ENCODE measurements at regions not wholly inside any gene's neighbourhood (a gene's known extent, or its start where the extent isn't known, plus 50 kb on each side); places are given as distances from the start of the nearest gene placed in this dataset.

DNA sequence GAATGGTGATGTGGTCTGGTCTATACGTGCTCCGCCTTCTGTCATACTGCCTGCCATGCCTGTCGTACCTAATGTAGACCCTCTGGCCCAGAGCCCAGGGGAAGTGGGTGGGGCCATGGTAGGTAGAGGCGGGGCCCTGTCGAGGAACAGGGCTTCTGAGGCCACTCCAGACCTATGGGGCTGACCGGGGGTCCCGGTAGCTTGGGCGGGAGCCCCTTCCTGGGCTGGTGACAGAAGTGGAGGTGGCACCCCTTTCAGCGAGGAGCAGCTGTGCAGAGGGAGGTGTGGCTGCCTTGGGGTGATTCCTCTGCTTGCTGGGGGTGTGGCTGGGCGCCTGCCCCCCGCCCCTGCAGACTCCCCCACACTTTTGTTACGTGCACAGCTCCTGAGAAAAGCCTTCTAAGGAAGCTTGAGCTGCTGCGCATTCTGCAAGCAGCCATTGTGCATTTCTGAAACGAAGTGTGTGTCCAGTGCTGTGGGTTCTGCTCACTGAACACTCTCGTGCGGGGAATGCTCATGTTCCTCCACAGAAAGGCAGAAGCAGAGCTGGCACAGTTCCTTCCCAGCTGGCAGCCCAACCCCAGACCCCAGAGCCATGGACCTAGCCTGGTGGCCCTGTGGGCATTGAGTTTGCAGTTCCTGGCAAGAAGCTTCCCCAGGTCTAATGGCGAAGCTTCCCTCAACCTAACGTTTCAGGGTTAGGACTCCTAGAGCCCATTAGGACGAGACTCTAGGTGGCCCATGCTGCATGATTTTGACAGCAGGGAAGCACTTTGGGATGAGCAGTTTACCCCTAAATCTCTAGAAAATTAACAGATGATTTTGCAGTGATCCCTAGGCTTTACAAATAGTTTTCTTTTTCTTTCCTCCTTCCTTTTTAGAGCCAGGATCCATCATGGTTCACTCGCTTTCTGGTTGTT lies 72.7 kb upstream of the HGFAC start:
- H2BK5ac ChIP-seq (ENCODE audit: low read depth, low read length, poor library complexity, severe bottlenecking) = no peak overlapping the region
- peak overlapping the region; percentile 84 for H3K9ac ChIP-seq (ENCODE audit: low read length)
- H3K23ac ChIP-seq (ENCODE audit: low read length in 2 of 2) = no peak overlapping the region
- H3K4me2 ChIP-seq (ENCODE audit: low read length, poor library complexity, severe bottlenecking) = peak overlapping the region; percentile 66
- H3K27me3 ChIP-seq (ENCODE audit: control insufficient read depth in 1 of 2, insufficient read depth in 1 of 2, low read length in 2 of 2) = no peaks in the 10 kb centered on the region
- no peak overlapping the region for H2AFZ ChIP-seq (ENCODE audit: low read depth, low read length)
- peak overlapping the region; percentile 30 for H4K91ac ChIP-seq (ENCODE audit: low read length)
- no peaks in the 10 kb centered on the region for H3K9me3 ChIP-seq (ENCODE audit: control insufficient read depth, low read length)
- peak overlapping the region in 1 of 2 experiments; percentile 5 for H3K14ac ChIP-seq (ENCODE audit: low read length in 2 of 2)
- H3K79me1 ChIP-seq (replicated peaks; ENCODE audit: low read length, poor library complexity, severe bottlenecking) = peaks cover 50% of the 10 kb centered on the region
- H3K4me1 ChIP-seq (ENCODE audit: control insufficient read depth, insufficient read depth, low read depth, low read length) = peaks cover 45% of the 10 kb centered on the region
- peak overlapping the region; percentile 45 for H3K27ac ChIP-seq (ENCODE audit: low read length, poor library complexity, severe bottlenecking)
- H3K4ac ChIP-seq (ENCODE audit: low read depth in 1 of 2, low read length in 2 of 2) = peak overlapping the region; percentile 1 to 73
- H3K36me3 ChIP-seq (ENCODE audit: control insufficient read depth in 1 of 2, insufficient read depth in 2 of 2, low read depth in 1 of 2, low read length in 2 of 2) = peaks cover 0 to 22% of the 10 kb centered on the region in 2 experiments
- 86% methylated on average over 20 of the region's 20 CpGs for WGBS
- peak; percentile 18 for DNase-seq
- H2AK5ac ChIP-seq (ENCODE audit: low read length, severe bottlenecking) = peak overlapping the region; percentile 53
- H3K18ac ChIP-seq (ENCODE audit: low read depth in 1 of 2, low read length in 2 of 2) = peak overlapping the region; percentile 64 to 67
- H2BK15ac ChIP-seq (ENCODE audit: low read depth, poor library complexity, severe bottlenecking) = peak overlapping the region; percentile 91
- H2BK12ac ChIP-seq (ENCODE audit: low read length in 2 of 2) = peak overlapping the region; percentile 38 to 43
- H2BK120ac ChIP-seq (ENCODE audit: low read depth, low read length) = no peak overlapping the region
- H3K4me3 ChIP-seq (ENCODE audit: insufficient read depth in 1 of 2, low read depth in 1 of 2, low read length in 2 of 2) = peak overlapping the region in 1 of 2 experiments; percentile 77
- H4K8ac ChIP-seq (ENCODE audit: low read length) = peak overlapping the region; percentile 67

DNA sequence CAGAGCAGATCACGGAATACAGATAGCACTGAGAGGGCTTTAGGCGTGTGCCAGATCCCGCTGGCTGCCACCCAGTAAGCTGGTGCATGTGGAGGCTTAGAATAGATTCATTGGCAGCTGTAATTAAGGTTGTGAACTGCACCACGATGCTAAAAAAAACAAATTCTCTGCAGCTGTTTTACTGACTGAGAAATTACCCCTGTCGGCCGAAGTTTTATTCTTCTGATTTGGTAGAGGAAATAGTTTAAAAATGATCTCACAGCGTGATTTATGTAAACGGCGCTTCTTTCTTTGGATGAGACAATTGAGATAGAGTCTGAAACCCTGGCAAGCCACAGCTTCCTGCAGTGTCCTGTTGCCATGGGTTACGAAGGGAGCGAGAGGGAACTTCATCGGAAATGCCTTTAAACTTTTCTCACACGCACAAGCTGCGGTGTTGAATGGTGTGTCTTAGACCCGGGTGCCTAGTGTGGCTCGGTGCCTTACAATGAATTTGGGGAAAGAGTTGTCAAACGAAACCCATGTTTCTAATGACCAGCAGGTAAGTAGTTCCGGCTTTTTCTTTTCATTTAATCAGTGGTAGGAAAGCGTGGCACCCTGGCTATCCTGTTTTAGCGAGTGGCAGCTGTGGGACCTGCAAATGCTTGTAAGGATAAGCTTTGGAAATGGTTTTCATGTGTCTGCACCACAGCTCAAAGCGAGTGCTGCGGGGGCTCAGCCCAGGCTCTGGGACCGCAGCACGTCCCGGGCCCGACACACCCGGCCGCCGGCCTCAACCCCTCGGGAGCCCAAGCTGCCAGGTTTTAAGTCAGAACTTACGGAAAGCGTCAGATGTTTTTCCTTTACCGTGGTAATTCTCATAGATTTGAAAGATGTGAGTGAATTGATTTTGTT lies 71.7 kb upstream of the HGFAC start:
- peak overlapping the region in 1 of 2 experiments; percentile 77 for H3K4me3 ChIP-seq (ENCODE audit: insufficient read depth in 1 of 2, low read depth in 1 of 2, low read length in 2 of 2)
- H4K8ac ChIP-seq (ENCODE audit: low read length) = peak overlapping the region; percentile 62
- H4K91ac ChIP-seq (ENCODE audit: low read length) = peak overlapping the region; percentile 78
- peak overlapping the region; percentile 45 for H3K27ac ChIP-seq (ENCODE audit: low read length, poor library complexity, severe bottlenecking)
- H3K4me1 ChIP-seq (ENCODE audit: control insufficient read depth, insufficient read depth, low read depth, low read length) = peaks cover 49% of the 10 kb centered on the region
- H3K9me3 ChIP-seq (ENCODE audit: control insufficient read depth, low read length) = no peaks in the 10 kb centered on the region
- WGBS = 21% methylated on average over 30 of the region's 33 CpGs
- H2AFZ ChIP-seq (ENCODE audit: low read depth, low read length) = no peak overlapping the region
- no peak overlapping the region for H2BK5ac ChIP-seq (ENCODE audit: low read depth, low read length, poor library complexity, severe bottlenecking)
- H3K23ac ChIP-seq (ENCODE audit: low read length in 2 of 2) = no peak overlapping the region
- no peak overlapping the region for H3K14ac ChIP-seq (ENCODE audit: low read length in 2 of 2)
- H3K18ac ChIP-seq (ENCODE audit: low read depth in 1 of 2, low read length in 2 of 2) = peak overlapping the region; percentile 28 to 54
- peak overlapping the region; percentile 84 for H3K9ac ChIP-seq (ENCODE audit: low read length)
- no peak overlapping the region for H2BK120ac ChIP-seq (ENCODE audit: low read depth, low read length)
- H3K27me3 ChIP-seq (ENCODE audit: control insufficient read depth in 1 of 2, insufficient read depth in 1 of 2, low read length in 2 of 2) = no peaks in the 10 kb centered on the region
- no peak overlapping the region for H2BK15ac ChIP-seq (ENCODE audit: low read depth, poor library complexity, severe bottlenecking)
- peak overlapping the region; percentile 27 for H2AK5ac ChIP-seq (ENCODE audit: low read length, severe bottlenecking)
- peaks cover 0 to 30% of the 10 kb centered on the region in 2 experiments for H3K36me3 ChIP-seq (ENCODE audit: control insufficient read depth in 1 of 2, insufficient read depth in 2 of 2, low read depth in 1 of 2, low read length in 2 of 2)
- H2BK12ac ChIP-seq (ENCODE audit: low read length in 2 of 2) = peak overlapping the region in 1 of 2 experiments; percentile 44
- peak; percentile 97 for DNase-seq
- peak overlapping the region; percentile 66 for H3K4me2 ChIP-seq (ENCODE audit: low read length, poor library complexity, severe bottlenecking)
- peak overlapping the region; percentile 30 to 40 for H3K4ac ChIP-seq (ENCODE audit: low read depth in 1 of 2, low read length in 2 of 2)
- peaks cover 52% of the 10 kb centered on the region for H3K79me1 ChIP-seq (replicated peaks; ENCODE audit: low read length, poor library complexity, severe bottlenecking)

DNA sequence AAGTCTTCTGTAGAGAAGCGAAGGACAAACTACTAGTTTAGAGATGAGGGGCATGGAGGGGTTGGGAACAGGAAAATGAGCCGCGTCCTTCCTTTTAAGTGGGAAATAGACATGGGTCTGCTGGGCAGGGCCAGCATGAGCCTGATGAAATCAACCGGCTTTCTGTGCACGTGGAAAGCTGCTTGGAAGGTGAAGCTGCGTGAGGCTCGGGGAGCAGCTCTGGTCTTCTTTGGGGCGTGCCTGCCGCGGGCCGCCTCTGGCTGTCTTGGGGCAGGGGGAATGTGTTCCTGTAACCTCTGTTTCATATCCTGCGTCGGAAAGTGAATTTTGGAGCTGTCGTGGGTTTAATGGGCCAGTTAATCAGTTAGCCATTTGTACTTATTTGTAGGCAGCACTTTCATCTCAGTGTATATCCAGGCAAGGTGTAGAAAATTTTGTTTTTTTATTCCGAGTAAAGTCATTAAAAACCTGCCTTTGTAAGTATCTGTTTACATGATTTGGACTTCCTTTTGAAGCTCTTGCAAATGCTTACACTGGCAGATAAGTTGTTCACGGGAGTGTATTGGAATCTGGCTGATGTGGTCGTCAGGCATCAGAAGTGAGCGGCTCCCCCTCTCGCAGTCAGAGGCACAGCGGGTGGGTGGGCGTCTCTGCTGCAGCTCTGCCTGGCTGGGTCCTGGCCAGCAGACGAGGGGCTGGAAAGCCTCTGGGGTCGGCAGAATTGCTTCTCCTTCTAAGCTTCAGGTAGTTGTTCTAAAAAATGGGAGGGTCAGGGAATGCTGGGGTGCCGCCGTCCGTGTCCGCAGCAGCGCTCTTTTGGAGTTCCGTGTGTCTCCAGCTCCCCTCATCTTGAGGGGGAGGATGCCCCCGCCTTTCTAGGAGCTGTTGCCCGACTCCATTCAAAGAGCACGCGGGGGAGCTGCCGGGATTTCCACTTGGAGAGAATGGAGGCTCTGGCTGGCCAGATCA lies 70.5 kb upstream of the HGFAC start:
- Histone ChIP-seq H3K27me3 (ENCODE audit: control insufficient read depth in 1 of 2, insufficient read depth in 1 of 2, low read length in 2 of 2) (no peaks in the 10 kb centered on the region), H3K14ac (ENCODE audit: low read length in 2 of 2) (no peak overlapping the region), H3K4me3 (ENCODE audit: insufficient read depth in 1 of 2, low read depth in 1 of 2, low read length in 2 of 2) (no peak overlapping the region), H3K36me3 (ENCODE audit: control insufficient read depth in 1 of 2, insufficient read depth in 2 of 2, low read depth in 1 of 2, low read length in 2 of 2) (peaks cover under 1 to 30% of the 10 kb centered on the region in 2 experiments), H3K4me1 (ENCODE audit: control insufficient read depth, insufficient read depth, low read depth, low read length) (peaks cover 53% of the 10 kb centered on the region), H2BK120ac (ENCODE audit: low read depth, low read length) (no peak overlapping the region), H2BK5ac (ENCODE audit: low read depth, low read length, poor library complexity, severe bottlenecking) (no peak overlapping the region), H3K23ac (ENCODE audit: low read length in 2 of 2) (no peak overlapping the region), H3K4ac (ENCODE audit: low read depth in 1 of 2, low read length in 2 of 2) (peak overlapping the region; percentile 24 to 40), H2BK12ac (ENCODE audit: low read length in 2 of 2) (no peak overlapping the region), H3K9ac (ENCODE audit: low read length) (peak overlapping the region; percentile 84), H2AFZ (ENCODE audit: low read depth, low read length) (no peak overlapping the region), H2AK5ac (ENCODE audit: low read length, severe bottlenecking) (peak overlapping the region; percentile 15), H4K91ac (ENCODE audit: low read length) (peak overlapping the region; percentile 56), H3K79me1 (replicated peaks; ENCODE audit: low read length, poor library complexity, severe bottlenecking) (peaks cover 47% of the 10 kb centered on the region), H4K8ac (ENCODE audit: low read length) (peak overlapping the region; percentile 91), H3K4me2 (ENCODE audit: low read length, poor library complexity, severe bottlenecking) (peak overlapping the region; percentile 61), H3K9me3 (ENCODE audit: control insufficient read depth, low read length) (no peaks in the 10 kb centered on the region), H3K27ac (ENCODE audit: low read length, poor library complexity, severe bottlenecking) (peak overlapping the region; percentile 20), H3K18ac (ENCODE audit: low read depth in 1 of 2, low read length in 2 of 2) (peak overlapping the region; percentile 61 to 87), H2BK15ac (ENCODE audit: low read depth, poor library complexity, severe bottlenecking) (peak overlapping the region; percentile 50)
- WGBS = 36% methylated on average over 34 of the region's 34 CpGs
- DNase-seq = peak; percentile 72

All from mesenchymal stem cell (in vitro differentiated cells and primary cell).